ENCODE measurements at regions not wholly inside any gene's neighbourhood (a gene's known extent, or its start where the extent isn't known, plus 50 kb on each side); places are given as distances from the start of the nearest gene placed in this dataset.

GRCh38 chr2:207226671-207227061, 60.9 kb upstream of the KLF7 start:
- H3K27me3 Mint-ChIP-seq (ENCODE audit: unreplicated experiment): peaks cover 9% of the 10 kb centered on the region
- H3K4me3 Mint-ChIP-seq (ENCODE audit: unreplicated experiment): peak overlapping the region; percentile 57
- H3K9me3 Mint-ChIP-seq (ENCODE audit: unreplicated experiment): no peaks in the 10 kb centered on the region
- H3K4me1 Mint-ChIP-seq (ENCODE audit: unreplicated experiment): peaks cover 94% of the 10 kb centered on the region
- TF ChIP-seq CTCF (IDR thresholded peaks at IDR 0.05; ENCODE audit: unreplicated experiment): no peak
- peak overlapping the region; percentile 99 for H3K27ac Mint-ChIP-seq (ENCODE audit: unreplicated experiment)
- peaks cover 3% of the 10 kb centered on the region for H3K36me3 Mint-ChIP-seq (ENCODE audit: low read depth, unreplicated experiment)
- DNase-seq (ENCODE audit: low spot score): no peak

GRCh38 chr2:207227062-207227748, 61.5 kb upstream of the KLF7 start:
- peaks cover 3% of the 10 kb centered on the region for H3K36me3 Mint-ChIP-seq (ENCODE audit: low read depth, unreplicated experiment)
- TF ChIP-seq CTCF (IDR thresholded peaks at IDR 0.05; ENCODE audit: unreplicated experiment): no peak
- no peaks in the 10 kb centered on the region for H3K9me3 Mint-ChIP-seq (ENCODE audit: unreplicated experiment)
- H3K27me3 Mint-ChIP-seq (ENCODE audit: unreplicated experiment): peaks cover 9% of the 10 kb centered on the region
- peak overlapping the region; percentile 57 for H3K4me3 Mint-ChIP-seq (ENCODE audit: unreplicated experiment)
- peaks cover 94% of the 10 kb centered on the region for H3K4me1 Mint-ChIP-seq (ENCODE audit: unreplicated experiment)
- peak overlapping the region; percentile 99 for H3K27ac Mint-ChIP-seq (ENCODE audit: unreplicated experiment)
- peak; percentile 70 for DNase-seq (ENCODE audit: low spot score)

GRCh38 chr2:207227749-207228145, 62.0 kb upstream of the KLF7 start:
- DNase-seq (ENCODE audit: low spot score): no peak
- H3K4me1 Mint-ChIP-seq (ENCODE audit: unreplicated experiment): peaks cover 88% of the 10 kb centered on the region
- no peak overlapping the region for H3K4me3 Mint-ChIP-seq (ENCODE audit: unreplicated experiment)
- peaks cover 3% of the 10 kb centered on the region for H3K36me3 Mint-ChIP-seq (ENCODE audit: low read depth, unreplicated experiment)
- H3K27me3 Mint-ChIP-seq (ENCODE audit: unreplicated experiment): peaks cover 9% of the 10 kb centered on the region
- peak overlapping the region; percentile 99 for H3K27ac Mint-ChIP-seq (ENCODE audit: unreplicated experiment)
- no peaks in the 10 kb centered on the region for H3K9me3 Mint-ChIP-seq (ENCODE audit: unreplicated experiment)
- no peak for TF ChIP-seq CTCF (IDR thresholded peaks at IDR 0.05; ENCODE audit: unreplicated experiment)

- Mint-ChIP-seq H3K36me3 (ENCODE audit: low read depth, unreplicated experiment) (peaks cover 3% of the 10 kb centered on the region), H3K4me1 (ENCODE audit: unreplicated experiment) (peaks cover 84% of the 10 kb centered on the region), H3K9me3 (ENCODE audit: unreplicated experiment) (no peaks in the 10 kb centered on the region), H3K4me3 (ENCODE audit: unreplicated experiment) (peak overlapping the region; percentile 57), H3K27ac (ENCODE audit: unreplicated experiment) (peak overlapping the region; percentile 99), H3K27me3 (ENCODE audit: unreplicated experiment) (peaks cover 9% of the 10 kb centered on the region)
- no peak for DNase-seq (ENCODE audit: low spot score)
- TF ChIP-seq CTCF (IDR thresholded peaks at IDR 0.05; ENCODE audit: unreplicated experiment): no peak
Measured at GRCh38 chr2:207228402-207228801, 62.7 kb upstream of the KLF7 start.

GRCh38 chr2:207229161-207229560, 63.4 kb upstream of the KLF7 start:
- peak; percentile 18 for DNase-seq (ENCODE audit: low spot score)
- Mint-ChIP-seq H3K4me1 (ENCODE audit: unreplicated experiment) (peaks cover 78% of the 10 kb centered on the region), H3K27me3 (ENCODE audit: unreplicated experiment) (peaks cover 9% of the 10 kb centered on the region), H3K27ac (ENCODE audit: unreplicated experiment) (peak overlapping the region; percentile 90), H3K4me3 (ENCODE audit: unreplicated experiment) (no peak overlapping the region), H3K36me3 (ENCODE audit: low read depth, unreplicated experiment) (peaks cover 3% of the 10 kb centered on the region), H3K9me3 (ENCODE audit: unreplicated experiment) (no peaks in the 10 kb centered on the region)
- no peak for TF ChIP-seq CTCF (IDR thresholded peaks at IDR 0.05; ENCODE audit: unreplicated experiment)
